ENCODE measurements at regions not wholly inside any gene's neighbourhood (a gene's known extent, or its start where the extent isn't known, plus 50 kb on each side); places are given as distances from the start of the nearest gene placed in this dataset.

DNA sequence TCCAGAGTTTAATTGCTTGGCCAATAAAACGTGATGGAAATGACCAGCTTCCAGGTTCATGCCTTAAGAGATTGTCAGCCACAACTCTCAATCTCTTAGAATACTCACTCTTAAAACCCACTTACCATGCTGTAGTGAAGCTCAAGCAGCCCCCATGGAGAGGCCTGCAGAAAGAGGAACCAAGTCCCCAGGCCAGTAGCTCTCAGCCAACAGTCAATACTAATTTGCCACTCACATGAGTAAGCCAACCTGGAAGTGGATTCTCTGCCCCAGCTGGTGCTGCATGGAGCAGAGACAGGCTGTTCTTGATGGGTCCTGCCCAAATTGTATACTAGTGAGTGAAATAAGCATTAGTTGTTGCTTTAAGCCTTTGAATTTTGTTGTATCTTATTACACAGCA is 155.9 kb downstream of the OXSM start:
- no peak overlapping the region for H3K9ac ChIP-seq (ENCODE audit: low read depth, low read length)
- no peak for DNase-seq
- ATAC-seq (ENCODE audit: insufficient read depth, low read depth) = no peak
- no peak overlapping the region for H3K4me2 ChIP-seq (ENCODE audit: insufficient read depth, low read length)
- no peaks in the 10 kb centered on the region for H3K79me2 ChIP-seq (ENCODE audit: insufficient read depth, low read length)
- no peaks in the 10 kb centered on the region for H3K36me3 ChIP-seq (ENCODE audit: insufficient read depth, low read length)
- no peak for TF ChIP-seq EZH2 (IDR thresholded peaks at IDR 0.05; ENCODE audit: borderline replicate concordance, low read depth, low read length, severe bottlenecking)
- TF ChIP-seq, protein P1, sequence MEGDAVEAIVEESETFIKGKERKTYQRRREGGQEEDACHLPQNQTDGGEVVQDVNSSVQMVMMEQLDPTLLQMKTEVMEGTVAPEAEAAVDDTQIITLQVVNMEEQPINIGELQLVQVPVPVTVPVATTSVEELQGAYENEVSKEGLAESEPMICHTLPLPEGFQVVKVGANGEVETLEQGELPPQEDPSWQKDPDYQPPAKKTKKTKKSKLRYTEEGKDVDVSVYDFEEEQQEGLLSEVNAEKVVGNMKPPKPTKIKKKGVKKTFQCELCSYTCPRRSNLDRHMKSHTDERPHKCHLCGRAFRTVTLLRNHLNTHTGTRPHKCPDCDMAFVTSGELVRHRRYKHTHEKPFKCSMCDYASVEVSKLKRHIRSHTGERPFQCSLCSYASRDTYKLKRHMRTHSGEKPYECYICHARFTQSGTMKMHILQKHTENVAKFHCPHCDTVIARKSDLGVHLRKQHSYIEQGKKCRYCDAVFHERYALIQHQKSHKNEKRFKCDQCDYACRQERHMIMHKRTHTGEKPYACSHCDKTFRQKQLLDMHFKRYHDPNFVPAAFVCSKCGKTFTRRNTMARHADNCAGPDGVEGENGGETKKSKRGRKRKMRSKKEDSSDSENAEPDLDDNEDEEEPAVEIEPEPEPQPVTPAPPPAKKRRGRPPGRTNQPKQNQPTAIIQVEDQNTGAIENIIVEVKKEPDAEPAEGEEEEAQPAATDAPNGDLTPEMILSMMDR (IDR thresholded peaks at IDR 0.05; ENCODE audit: borderline replicate concordance, extremely low read depth, low read length, poor library complexity, severe bottlenecking) = no peak
- no peaks in the 10 kb centered on the region for H3K27me3 ChIP-seq (ENCODE audit: insufficient read depth, low read length, poor library complexity)
- no peak overlapping the region for H2AFZ ChIP-seq (ENCODE audit: low read depth, low read length)
- no peaks in the 10 kb centered on the region for H4K20me1 ChIP-seq (ENCODE audit: insufficient read depth, low read length)
- no peak overlapping the region for H3K4me3 ChIP-seq (ENCODE audit: low read depth in 1 of 2, low read length in 2 of 2)
- H3K27ac ChIP-seq (ENCODE audit: low read length) = no peak overlapping the region
- H3K9me3 ChIP-seq (ENCODE audit: insufficient read depth, low read length, severe bottlenecking) = no peaks in the 10 kb centered on the region
- no peaks in the 10 kb centered on the region for H3K4me1 ChIP-seq (ENCODE audit: insufficient read depth, low read length)

DNA sequence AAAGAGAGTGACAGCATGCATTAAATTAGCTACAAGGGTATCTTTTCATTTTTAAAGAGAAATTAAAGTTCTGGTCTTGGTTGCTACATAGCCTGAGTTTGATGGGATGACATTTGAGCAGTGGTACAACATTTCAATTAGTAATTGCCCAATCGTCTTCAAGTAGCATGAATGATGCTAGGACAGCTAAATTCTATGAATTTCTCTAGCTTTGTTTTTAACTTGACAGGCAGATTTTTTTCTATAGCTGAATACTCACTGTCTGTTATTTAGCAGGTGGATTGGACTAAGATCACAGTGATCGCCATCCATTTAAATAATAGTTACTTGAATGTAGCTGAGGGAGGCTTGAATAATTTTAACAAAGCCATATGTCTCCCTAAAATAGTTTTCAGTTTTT is 162.2 kb downstream of the OXSM start:
- Histone ChIP-seq H4K20me1 (ENCODE audit: insufficient read depth, low read length) (no peaks in the 10 kb centered on the region), H3K79me2 (ENCODE audit: insufficient read depth, low read length) (no peaks in the 10 kb centered on the region), H3K4me1 (ENCODE audit: insufficient read depth, low read length) (no peaks in the 10 kb centered on the region), H3K27me3 (ENCODE audit: insufficient read depth, low read length, poor library complexity) (no peaks in the 10 kb centered on the region), H3K27ac (ENCODE audit: low read length) (no peak overlapping the region), H3K9ac (ENCODE audit: low read depth, low read length) (no peak overlapping the region), H3K9me3 (ENCODE audit: insufficient read depth, low read length, severe bottlenecking) (no peaks in the 10 kb centered on the region), H3K4me3 (ENCODE audit: low read depth in 1 of 2, low read length in 2 of 2) (no peak overlapping the region), H3K4me2 (ENCODE audit: insufficient read depth, low read length) (no peak overlapping the region), H3K36me3 (ENCODE audit: insufficient read depth, low read length) (no peaks in the 10 kb centered on the region), H2AFZ (ENCODE audit: low read depth, low read length) (no peak overlapping the region)
- no peak for DNase-seq
- no peak for TF ChIP-seq EZH2 (IDR thresholded peaks at IDR 0.05; ENCODE audit: borderline replicate concordance, low read depth, low read length, severe bottlenecking)
- TF ChIP-seq, protein P1 (IDR thresholded peaks at IDR 0.05; ENCODE audit: borderline replicate concordance, extremely low read depth, low read length, poor library complexity, severe bottlenecking) = no peak
- ATAC-seq (ENCODE audit: insufficient read depth, low read depth) = no peak

DNA sequence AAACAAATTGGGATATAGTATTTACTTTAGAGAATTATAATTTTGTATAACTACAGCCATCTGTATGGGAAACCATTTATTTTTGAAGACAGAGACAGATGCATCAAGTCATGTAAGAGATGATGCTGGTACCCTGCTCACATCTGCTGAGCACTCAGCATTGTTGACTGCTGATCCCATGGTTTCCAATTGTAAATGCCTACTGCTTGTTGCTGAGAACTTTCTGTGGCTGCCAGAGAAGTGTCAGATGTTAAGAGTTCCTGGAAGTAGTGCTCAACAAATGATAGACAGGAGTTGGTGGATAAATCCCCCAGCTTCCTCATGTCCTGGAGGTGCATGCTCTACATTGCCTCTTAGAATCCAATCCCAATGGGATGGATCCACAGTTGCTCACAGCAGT is 167.1 kb downstream of the OXSM start:
- H3K9me3 ChIP-seq (ENCODE audit: insufficient read depth, low read length, severe bottlenecking) = no peaks in the 10 kb centered on the region

More for the DNA sequence above, 167.1 kb downstream of the OXSM start:
- H3K79me2 ChIP-seq (ENCODE audit: insufficient read depth, low read length) = no peaks in the 10 kb centered on the region
- DNase-seq = no peak
- H3K27me3 ChIP-seq (ENCODE audit: insufficient read depth, low read length, poor library complexity) = no peaks in the 10 kb centered on the region
- H3K36me3 ChIP-seq (ENCODE audit: insufficient read depth, low read length) = no peaks in the 10 kb centered on the region
- no peak for ATAC-seq (ENCODE audit: insufficient read depth, low read depth)
- H3K4me1 ChIP-seq (ENCODE audit: insufficient read depth, low read length) = no peaks in the 10 kb centered on the region
- H3K9ac ChIP-seq (ENCODE audit: low read depth, low read length) = no peak overlapping the region
- no peak for TF ChIP-seq EZH2 (IDR thresholded peaks at IDR 0.05; ENCODE audit: borderline replicate concordance, low read depth, low read length, severe bottlenecking)
- TF ChIP-seq, protein P1 (IDR thresholded peaks at IDR 0.05; ENCODE audit: borderline replicate concordance, extremely low read depth, low read length, poor library complexity, severe bottlenecking) = no peak
- no peak overlapping the region for H3K4me2 ChIP-seq (ENCODE audit: insufficient read depth, low read length)
- H2AFZ ChIP-seq (ENCODE audit: low read depth, low read length) = no peak overlapping the region
- no peaks in the 10 kb centered on the region for H4K20me1 ChIP-seq (ENCODE audit: insufficient read depth, low read length)
- H3K4me3 ChIP-seq (ENCODE audit: low read depth in 1 of 2, low read length in 2 of 2) = no peak overlapping the region
- no peak overlapping the region for H3K27ac ChIP-seq (ENCODE audit: low read length)

Measured in DND-41 (cell line).